Lower leg skin (tissue), 4 donors: ENCODE measurements at regions not wholly inside any gene's neighbourhood (a gene's known extent, or its start where the extent isn't known, plus 50 kb on each side); places are given as distances from the start of the nearest gene placed in this dataset.

Experiments used
- DNase-seq, 2 donors: peaks; one replicate each; pipeline ENCODE4 v3.0.0-alpha.2; 2019; ENCODE audit warnings: low spot score in 2 of 2
- H3K4me3 ChIP-seq: fragments of 200-600 bp; sonication (generic); 2 replicates; pipeline ENCODE4 v1.5.1; 2017; ENCODE audit warnings: mild to moderate bottlenecking, low read depth; ENCODE audit not compliant: poor library complexity, severe bottlenecking
- POLR2A ChIP-seq, 2 donors: fragments of 450-650 bp; IDR thresholded peaks; one replicate each; pipeline ENCODE4 v1.6.1; 2016 to 2017; ENCODE audit warnings: antibody characterized with exemption in 2 of 2, mild to moderate bottlenecking in 1 of 2, moderate library complexity in 1 of 2
- WGBS, 2 donors: methylation state at CpG; one replicate each; pipeline ENCODE4 v1.1.5; 2018; 5-methylcytosine and 5-hydroxymethylcytosine counted together
- intact Hi-C: fragments of 100-400 bp; cut with DNase I; formaldehyde crosslinking; loops from one replicate; pipeline ENCODE4 v1.15.0; 2023; ENCODE audit warnings: low total_unique reads
- TF ChIP-seq, protein P1 (sequence below), 3 donors: fragments of 450-650 bp; IDR thresholded peaks; one replicate each; pipeline ENCODE4 v1.5.1; 2016; ENCODE audit warnings: antibody characterized with exemption in 3 of 3, mild to moderate bottlenecking in 3 of 3, moderate library complexity in 2 of 3

- no peak for TF ChIP-seq POLR2A (IDR thresholded peaks at IDR 0.05)
- no peak for DNase-seq
- WGBS, 2 donors, result 38 to 43% methylated on average over 11 of the region's 11 CpGs
- intact Hi-C loops, result no loop called here
- H3K4me3 ChIP-seq, result no peak overlapping the region
Observed at GRCh38 chr20:22462975-22463914, 121.1 kb downstream of the FOXA2 start.

GRCh38 chr20:22460803-22461202 is 123.6 kb downstream of the FOXA2 start:
- DNase-seq, result no peak
- 92 to 95% methylated on average over 2 of the region's 2 CpGs for WGBS, 2 donors
- no peak for TF ChIP-seq POLR2A (IDR thresholded peaks at IDR 0.05)
- TF ChIP-seq, protein P1, sequence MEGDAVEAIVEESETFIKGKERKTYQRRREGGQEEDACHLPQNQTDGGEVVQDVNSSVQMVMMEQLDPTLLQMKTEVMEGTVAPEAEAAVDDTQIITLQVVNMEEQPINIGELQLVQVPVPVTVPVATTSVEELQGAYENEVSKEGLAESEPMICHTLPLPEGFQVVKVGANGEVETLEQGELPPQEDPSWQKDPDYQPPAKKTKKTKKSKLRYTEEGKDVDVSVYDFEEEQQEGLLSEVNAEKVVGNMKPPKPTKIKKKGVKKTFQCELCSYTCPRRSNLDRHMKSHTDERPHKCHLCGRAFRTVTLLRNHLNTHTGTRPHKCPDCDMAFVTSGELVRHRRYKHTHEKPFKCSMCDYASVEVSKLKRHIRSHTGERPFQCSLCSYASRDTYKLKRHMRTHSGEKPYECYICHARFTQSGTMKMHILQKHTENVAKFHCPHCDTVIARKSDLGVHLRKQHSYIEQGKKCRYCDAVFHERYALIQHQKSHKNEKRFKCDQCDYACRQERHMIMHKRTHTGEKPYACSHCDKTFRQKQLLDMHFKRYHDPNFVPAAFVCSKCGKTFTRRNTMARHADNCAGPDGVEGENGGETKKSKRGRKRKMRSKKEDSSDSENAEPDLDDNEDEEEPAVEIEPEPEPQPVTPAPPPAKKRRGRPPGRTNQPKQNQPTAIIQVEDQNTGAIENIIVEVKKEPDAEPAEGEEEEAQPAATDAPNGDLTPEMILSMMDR (IDR thresholded peaks at IDR 0.05), result no peak
- H3K4me3 ChIP-seq, result no peak overlapping the region
- intact Hi-C loops, result no loop called here

GRCh38 chr20:22460231-22460630 is 124.1 kb downstream of the FOXA2 start:
- intact Hi-C loops, result no loop called here
- WGBS, 2 donors, result 95 to 96% methylated on average over 1 of the region's 1 CpG
- H3K4me3 ChIP-seq, result no peak overlapping the region
- TF ChIP-seq, protein P1 (IDR thresholded peaks at IDR 0.05), result no peak
- no peak for TF ChIP-seq POLR2A (IDR thresholded peaks at IDR 0.05)
- DNase-seq, result no peak

- intact Hi-C loops, result no loop called here
- H3K4me3 ChIP-seq, result no peak overlapping the region
- no peak for TF ChIP-seq POLR2A (IDR thresholded peaks at IDR 0.05)
- TF ChIP-seq, protein P1 (IDR thresholded peaks at IDR 0.05), result no peak
- no peak for DNase-seq
Observed at GRCh38 chr20:22459754-22460153, 124.6 kb downstream of the FOXA2 start.

DNA sequence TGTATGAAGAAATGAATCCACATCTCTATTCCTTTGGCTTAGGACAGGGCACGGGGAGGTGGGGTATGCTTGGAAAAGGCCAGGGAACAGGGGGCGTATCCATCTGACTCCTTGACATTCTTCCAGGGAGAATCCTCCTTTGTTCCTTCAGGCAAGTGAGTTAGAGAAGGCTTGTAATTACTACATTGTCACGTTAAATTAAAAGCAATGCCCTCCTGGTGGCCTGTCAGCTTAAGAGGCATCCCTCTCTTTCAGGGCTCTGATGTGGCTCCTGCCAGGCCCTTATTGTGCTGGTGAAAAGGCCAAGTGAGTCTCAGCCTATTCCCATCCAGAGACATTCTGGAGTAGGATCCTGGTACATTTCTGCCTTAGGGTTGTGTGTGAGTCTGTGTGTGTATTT is 128.3 kb downstream of the FOXA2 start:
- TF ChIP-seq, protein P1 (IDR thresholded peaks at IDR 0.05), result no peak
- no peak for TF ChIP-seq POLR2A (IDR thresholded peaks at IDR 0.05)
- 53 to 61% methylated on average over 3 of the region's 3 CpGs for WGBS, 2 donors
- DNase-seq, result no peak
- no peak overlapping the region for H3K4me3 ChIP-seq
- intact Hi-C loops, result no loop called here

DNA sequence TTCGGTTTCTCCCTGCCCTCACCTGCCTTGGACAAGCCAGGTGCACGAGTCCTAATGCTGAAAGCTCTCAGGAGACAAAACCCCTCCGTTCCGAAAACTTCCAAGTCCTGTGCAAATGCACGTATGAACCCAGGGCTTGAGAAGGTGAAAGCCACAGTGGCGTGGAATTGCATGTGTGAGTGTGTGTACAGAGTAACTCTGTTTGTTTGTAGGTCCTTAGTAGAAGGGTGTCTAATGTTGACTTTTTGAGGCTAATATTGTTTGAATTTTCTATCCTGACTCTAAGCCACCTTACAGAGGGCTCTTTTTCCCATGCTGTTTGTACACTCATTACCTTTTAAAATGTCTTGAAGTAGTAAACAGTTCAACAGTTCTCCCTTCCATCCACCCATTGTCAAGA is 129.1 kb downstream of the FOXA2 start:
- WGBS, 2 donors, result 83 to 89% methylated on average over 6 of the region's 6 CpGs
- intact Hi-C loops, result no loop called here
- H3K4me3 ChIP-seq, result no peak overlapping the region
- no peak for DNase-seq
- TF ChIP-seq, protein P1 (IDR thresholded peaks at IDR 0.05), result no peak
- no peak for TF ChIP-seq POLR2A (IDR thresholded peaks at IDR 0.05)
